ENCODE measurements at regions not wholly inside any gene's neighbourhood (a gene's known extent, or its start where the extent isn't known, plus 50 kb on each side); places are given as distances from the start of the nearest gene placed in this dataset.

DNA sequence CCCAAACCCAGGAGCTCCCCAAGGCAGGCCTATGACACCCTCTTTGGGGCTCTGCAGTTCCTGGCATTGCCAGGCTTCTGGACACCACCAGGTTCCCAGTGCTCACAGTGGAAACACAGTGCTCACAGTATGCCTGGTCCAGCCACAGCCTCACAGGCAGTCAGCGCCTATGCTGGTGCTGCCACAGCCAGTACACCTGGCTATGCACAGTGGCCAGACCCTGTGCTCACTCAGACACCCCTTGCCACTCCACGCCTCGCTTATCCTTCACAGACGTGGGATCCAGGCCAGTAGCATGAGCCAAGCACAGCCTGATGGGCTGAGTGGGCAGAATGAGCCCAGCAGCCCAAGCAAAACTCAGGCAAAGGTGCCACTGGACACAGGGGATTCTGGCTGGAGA, 579.2 kb upstream of the ADGRL2 start:
- H3K27me3 Mint-ChIP-seq (ENCODE audit: low read depth in 3 of 3), result peaks cover 0 to under 1% (median 0%) of the 10 kb centered on the region in 3 donors
- DNase-seq, result no peak

DNA sequence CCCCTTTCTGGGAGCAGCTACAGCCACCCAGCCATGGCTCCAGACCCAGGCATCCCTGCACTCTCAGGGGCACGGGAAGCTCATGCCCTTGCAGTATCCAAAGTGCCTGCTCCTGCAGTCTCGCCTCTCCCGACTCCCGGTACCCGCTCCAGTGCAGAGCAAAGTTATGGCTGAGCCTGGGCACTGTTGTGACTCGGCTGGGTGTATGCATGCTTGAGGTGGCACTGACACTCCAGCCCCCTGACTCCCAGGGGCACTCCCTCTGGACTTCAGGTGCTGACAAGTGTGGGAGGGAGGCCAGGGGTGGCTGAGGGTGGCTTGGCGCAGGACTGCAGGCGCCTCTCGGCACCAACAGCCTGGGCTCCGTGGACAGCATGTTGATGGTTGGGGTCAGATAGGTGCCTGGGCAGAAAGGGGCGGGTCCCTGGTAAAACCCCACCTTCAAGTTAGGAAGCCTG, 580.1 kb upstream of the ADGRL2 start:
- Mint-ChIP-seq H3K4me1 (peaks cover 1% of the 10 kb centered on the region), H3K36me3 (peaks cover 0 to 4% of the 10 kb centered on the region in 2 donors), H3K27me3 (ENCODE audit: low read depth in 3 of 3) (peaks cover 0 to 2% (median 0%) of the 10 kb centered on the region in 3 donors), H3K9me3 (peaks cover 5 to 14% (median 9%) of the 10 kb centered on the region in 7 donors), H3K27ac (no peak overlapping the region), H3K4me3 (no peak overlapping the region)
- Histone ChIP-seq H3K27me3 (ENCODE audit: control insufficient read depth in 2 of 2, insufficient read depth in 2 of 2, low read length in 2 of 2) (no peaks in the 10 kb centered on the region), H3K79me2 (ENCODE audit: insufficient read depth, low read length) (no peaks in the 10 kb centered on the region), H3K27ac (ENCODE audit: low read depth in 1 of 2, low read length in 2 of 2) (no peak overlapping the region), H3K4me2 (replicated peaks; ENCODE audit: extremely low read depth, low read length, poor library complexity, severe bottlenecking) (no peak overlapping the region), H4K20me1 (ENCODE audit: insufficient read depth, low read length) (no peaks in the 10 kb centered on the region), H3K9ac (ENCODE audit: insufficient read depth, low read length, poor library complexity, severe bottlenecking) (no peak overlapping the region), H3K4me3 (replicated peaks in 1 of 3; ENCODE audit: low read depth in 2 of 3, low read length in 3 of 3) (no peak overlapping the region), H3K4me1 (ENCODE audit: control insufficient read depth in 1 of 2, insufficient read depth in 2 of 2, low read length in 2 of 2) (no peaks in the 10 kb centered on the region), H3K36me3 (replicated peaks in 1 of 2; ENCODE audit: control insufficient read depth in 1 of 2, insufficient read depth in 2 of 2, low read length in 2 of 2) (no peaks in the 10 kb centered on the region), H2AFZ (ENCODE audit: insufficient read depth, low read depth, low read length, poor library complexity, severe bottlenecking) (no peak overlapping the region), H3K9me3 (replicated peaks in 1 of 2; ENCODE audit: control insufficient read depth in 1 of 2, insufficient read depth in 1 of 2, low read length in 2 of 2) (peaks cover 14 to 18% of the 10 kb centered on the region in 2 donors)
- DNase-seq, result no peak
- WGBS (ENCODE audit: insufficient coverage), result 95% methylated on average over 10 of the region's 11 CpGs
- TF ChIP-seq, protein P1, sequence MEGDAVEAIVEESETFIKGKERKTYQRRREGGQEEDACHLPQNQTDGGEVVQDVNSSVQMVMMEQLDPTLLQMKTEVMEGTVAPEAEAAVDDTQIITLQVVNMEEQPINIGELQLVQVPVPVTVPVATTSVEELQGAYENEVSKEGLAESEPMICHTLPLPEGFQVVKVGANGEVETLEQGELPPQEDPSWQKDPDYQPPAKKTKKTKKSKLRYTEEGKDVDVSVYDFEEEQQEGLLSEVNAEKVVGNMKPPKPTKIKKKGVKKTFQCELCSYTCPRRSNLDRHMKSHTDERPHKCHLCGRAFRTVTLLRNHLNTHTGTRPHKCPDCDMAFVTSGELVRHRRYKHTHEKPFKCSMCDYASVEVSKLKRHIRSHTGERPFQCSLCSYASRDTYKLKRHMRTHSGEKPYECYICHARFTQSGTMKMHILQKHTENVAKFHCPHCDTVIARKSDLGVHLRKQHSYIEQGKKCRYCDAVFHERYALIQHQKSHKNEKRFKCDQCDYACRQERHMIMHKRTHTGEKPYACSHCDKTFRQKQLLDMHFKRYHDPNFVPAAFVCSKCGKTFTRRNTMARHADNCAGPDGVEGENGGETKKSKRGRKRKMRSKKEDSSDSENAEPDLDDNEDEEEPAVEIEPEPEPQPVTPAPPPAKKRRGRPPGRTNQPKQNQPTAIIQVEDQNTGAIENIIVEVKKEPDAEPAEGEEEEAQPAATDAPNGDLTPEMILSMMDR (IDR thresholded peaks at IDR 0.05), result no peak
- intact Hi-C loops (cut with micrococcal nuclease), result no loop called here

More for the DNA sequence above, 579.2 kb upstream of the ADGRL2 start:
- Histone ChIP-seq H3K9me3 (replicated peaks in 1 of 2; ENCODE audit: control insufficient read depth in 1 of 2, insufficient read depth in 1 of 2, low read length in 2 of 2) (peaks cover 14 to 18% of the 10 kb centered on the region in 2 donors), H3K4me3 (replicated peaks in 1 of 3; ENCODE audit: low read depth in 2 of 3, low read length in 3 of 3) (no peak overlapping the region), H4K20me1 (ENCODE audit: insufficient read depth, low read length) (no peaks in the 10 kb centered on the region), H3K4me1 (ENCODE audit: control insufficient read depth in 1 of 2, insufficient read depth in 2 of 2, low read length in 2 of 2) (no peaks in the 10 kb centered on the region), H3K27ac (ENCODE audit: low read depth in 1 of 2, low read length in 2 of 2) (no peak overlapping the region), H3K9ac (ENCODE audit: insufficient read depth, low read length, poor library complexity, severe bottlenecking) (no peak overlapping the region), H2AFZ (ENCODE audit: insufficient read depth, low read depth, low read length, poor library complexity, severe bottlenecking) (no peak overlapping the region), H3K36me3 (replicated peaks in 1 of 2; ENCODE audit: control insufficient read depth in 1 of 2, insufficient read depth in 2 of 2, low read length in 2 of 2) (no peaks in the 10 kb centered on the region), H3K4me2 (replicated peaks; ENCODE audit: extremely low read depth, low read length, poor library complexity, severe bottlenecking) (no peak overlapping the region), H3K27me3 (ENCODE audit: control insufficient read depth in 2 of 2, insufficient read depth in 2 of 2, low read length in 2 of 2) (no peaks in the 10 kb centered on the region), H3K79me2 (ENCODE audit: insufficient read depth, low read length) (no peaks in the 10 kb centered on the region)
- peaks cover 1% of the 10 kb centered on the region for H3K4me1 Mint-ChIP-seq
- intact Hi-C loops (cut with micrococcal nuclease), result no loop called here
- H3K36me3 Mint-ChIP-seq, result peaks cover 0 to 4% of the 10 kb centered on the region in 2 donors
- WGBS (ENCODE audit: insufficient coverage), result 87% methylated on average over 4 of the region's 4 CpGs
- H3K27ac Mint-ChIP-seq, result no peak overlapping the region
- TF ChIP-seq, protein P1 (IDR thresholded peaks at IDR 0.05), result no peak
- H3K9me3 Mint-ChIP-seq, result peaks cover 5 to 14% (median 9%) of the 10 kb centered on the region in 7 donors
- H3K4me3 Mint-ChIP-seq, result no peak overlapping the region
